Naive thymus-derived CD4-positive, alpha-beta T cell (primary cell): ENCODE measurements at regions not wholly inside any gene's neighbourhood (a gene's known extent, or its start where the extent isn't known, plus 50 kb on each side); places are given as distances from the start of the nearest gene placed in this dataset.
A peak's percentile ranks its signal among the peaks of the same experiment; 100 is the strongest.
"Not testable (repeated sequence)": the region's sequence is repeated elsewhere in the genome, so short reads cannot be mapped to it uniquely, and the experiment has no call there.

Source experiments
- ATAC-seq: fragments of 150-1000 bp; cut with Tn5 transposase; 2 replicates; pipeline ENCODE4 v1.10.0; 2021; ENCODE audit warnings: mild to moderate bottlenecking, moderate library complexity
- CTCF ChIA-PET: fragments of 350-600 bp; sonication (Branson Sonifier 250); formaldehyde crosslinking; loops from one replicate; lab custom pipeline; 2021; ENCODE audit warnings: antibody characterized with exemption; lab: Charles Lee
- POLR2A ChIA-PET: fragments of 350-600 bp; sonication (Branson Sonifier 250); formaldehyde crosslinking; loops from one replicate; lab custom pipeline; 2021; ENCODE audit warnings: antibody characterized with exemption, inconsistent platforms; lab: Charles Lee
- DNase-seq, 9 donors: peaks; one replicate each; pipeline versions ENCODE4 v3.0.0 to v3.0.0-alpha.2; 2020 to 2022; ENCODE audit warnings: mixed read lengths in 1 of 9
- H3K27ac ChIP-seq: one replicate; pipeline ENCODE4 v1.7.0; 2013; ENCODE audit warnings: mild to moderate bottlenecking, low read depth, low read length, moderate library complexity
- H3K27me3 ChIP-seq, 2 donors: one replicate each; pipeline ENCODE4 v1.7.0; 2013; ENCODE audit warnings: low read length in 2 of 2, mild to moderate bottlenecking in 2 of 2, moderate library complexity in 2 of 2; ENCODE audit not compliant: control insufficient read depth in 2 of 2, insufficient read depth in 2 of 2
- H3K36me3 ChIP-seq, 3 experiments: 1 replicate in 2 of 3; 2 replicates in 1 of 3; pipeline ENCODE4 v1.7.0; 2013; ENCODE audit warnings: low read length in 3 of 3, mild to moderate bottlenecking in 3 of 3, moderate library complexity in 1 of 3; ENCODE audit not compliant: insufficient read depth in 3 of 3, control insufficient read depth in 2 of 3
- H3K4me1 ChIP-seq, 2 donors: one replicate each; pipeline ENCODE4 v1.7.0; 2013; ENCODE audit warnings: low read length in 2 of 2, mild to moderate bottlenecking in 2 of 2, moderate library complexity in 1 of 2; ENCODE audit not compliant: control insufficient read depth in 2 of 2, insufficient read depth in 2 of 2
- H3K4me3 ChIP-seq: 2 replicates; pipeline ENCODE4 v1.7.0; 2013; ENCODE audit warnings: mild to moderate bottlenecking, low read length
- H3K9me3 ChIP-seq, 3 experiments: 1 replicate in 2 of 3; 2 replicates in 1 of 3; pipeline ENCODE4 v1.7.0; 2013; ENCODE audit warnings: low read length in 3 of 3; ENCODE audit not compliant: control insufficient read depth in 2 of 3
- H3K27ac Mint-ChIP-seq, 9 donors: one replicate each; pipeline ENCODE4 v1.8.0; 2020 to 2022; ENCODE audit warnings: mixed read lengths in 9 of 9, mild to moderate bottlenecking in 8 of 9, moderate library complexity in 5 of 9, inconsistent platforms in 2 of 9
- H3K27me3 Mint-ChIP-seq, 5 donors: one replicate each; pipeline ENCODE4 v1.8.0; 2021 to 2022; ENCODE audit warnings: mixed read lengths in 5 of 5, mild to moderate bottlenecking in 1 of 5
- H3K36me3 Mint-ChIP-seq, 5 donors: one replicate each; pipeline ENCODE4 v1.8.0; 2020 to 2022; ENCODE audit warnings: mixed read lengths in 5 of 5, mild to moderate bottlenecking in 3 of 5, inconsistent platforms in 1 of 5
- H3K4me1 Mint-ChIP-seq, 7 donors: one replicate each; pipeline ENCODE4 v1.8.0; 2020 to 2022; ENCODE audit warnings: mixed read lengths in 7 of 7, mild to moderate bottlenecking in 3 of 7, inconsistent platforms in 1 of 7
- H3K4me3 Mint-ChIP-seq, 10 donors: one replicate each; pipeline ENCODE4 v1.8.0; 2020 to 2022; ENCODE audit warnings: mild to moderate bottlenecking in 10 of 10, mixed read lengths in 10 of 10, moderate library complexity in 6 of 10, inconsistent platforms in 2 of 10
- H3K9me3 Mint-ChIP-seq, 11 donors: one replicate each; pipeline ENCODE4 v1.8.0; 2020 to 2022; ENCODE audit warnings: mixed read lengths in 11 of 11, mild to moderate bottlenecking in 4 of 11, inconsistent platforms in 1 of 11, moderate library complexity in 1 of 11
- intact Hi-C, 2 donors: fragments of 100-400 bp; cut with micrococcal nuclease; formaldehyde crosslinking; loops; one replicate each; pipeline ENCODE4 v1.15.1; 2023

DNA sequence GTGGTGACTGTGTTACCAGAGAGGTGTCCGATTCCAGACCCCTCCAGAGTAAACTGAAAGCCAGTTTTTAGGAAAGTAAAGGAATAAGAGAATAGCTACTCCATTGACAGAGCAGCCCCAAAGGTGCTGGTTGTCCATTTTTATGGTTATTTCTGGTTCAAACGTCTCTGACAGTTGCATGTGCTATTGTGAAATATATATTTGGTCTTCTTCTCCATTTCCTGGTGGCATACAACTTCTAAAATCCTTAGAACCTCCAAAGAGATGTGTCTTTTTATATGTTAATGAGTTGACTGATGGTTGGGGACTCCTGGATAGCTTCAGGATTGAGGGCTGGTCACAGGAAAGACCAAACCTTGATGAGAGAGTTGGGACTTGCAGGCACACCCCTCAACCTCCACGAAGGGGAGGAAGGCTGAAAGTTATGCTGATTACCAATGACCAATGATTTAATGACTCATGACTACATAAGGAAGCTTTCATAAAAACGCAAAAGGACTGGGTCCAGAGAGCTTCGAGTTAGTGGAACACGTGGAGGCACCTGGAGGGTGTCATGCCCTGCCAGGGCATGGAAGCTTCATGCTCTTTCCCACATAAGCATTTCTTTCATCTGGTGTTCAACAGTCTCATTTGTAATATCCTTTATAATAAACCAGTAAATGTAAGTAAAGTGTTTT is 100.7 kb downstream of the SLC16A1 start:
- H3K9me3 ChIP-seq = no peaks in the 10 kb centered on the region
- Mint-ChIP-seq H3K9me3 (peaks cover 0 to 1% (median 0%) of the 10 kb centered on the region in 11 donors), H3K36me3 (no peaks in the 10 kb centered on the region), H3K4me1 (peaks cover 0 to 8% (median 4%) of the 10 kb centered on the region in 7 donors), H3K27ac (no peak overlapping the region), H3K4me3 (peak overlapping the region in 3 of 10 donors; percentile 3 to 48 (median 20)), H3K27me3 (peaks cover 36 to 49% (median 38%) of the 10 kb centered on the region in 5 donors)
- CTCF ChIA-PET = no interaction called here
- DNase-seq (no peak), ATAC-seq (no peak)
- no peaks in the 10 kb centered on the region for H3K36me3 ChIP-seq
- intact Hi-C loops = no loop called here
- H3K27me3 ChIP-seq = no peaks in the 10 kb centered on the region
- POLR2A ChIA-PET = no interaction called here
- no peak overlapping the region for H3K4me3 ChIP-seq
- no peaks in the 10 kb centered on the region for H3K4me1 ChIP-seq
- H3K27ac ChIP-seq = no peak overlapping the region

DNA sequence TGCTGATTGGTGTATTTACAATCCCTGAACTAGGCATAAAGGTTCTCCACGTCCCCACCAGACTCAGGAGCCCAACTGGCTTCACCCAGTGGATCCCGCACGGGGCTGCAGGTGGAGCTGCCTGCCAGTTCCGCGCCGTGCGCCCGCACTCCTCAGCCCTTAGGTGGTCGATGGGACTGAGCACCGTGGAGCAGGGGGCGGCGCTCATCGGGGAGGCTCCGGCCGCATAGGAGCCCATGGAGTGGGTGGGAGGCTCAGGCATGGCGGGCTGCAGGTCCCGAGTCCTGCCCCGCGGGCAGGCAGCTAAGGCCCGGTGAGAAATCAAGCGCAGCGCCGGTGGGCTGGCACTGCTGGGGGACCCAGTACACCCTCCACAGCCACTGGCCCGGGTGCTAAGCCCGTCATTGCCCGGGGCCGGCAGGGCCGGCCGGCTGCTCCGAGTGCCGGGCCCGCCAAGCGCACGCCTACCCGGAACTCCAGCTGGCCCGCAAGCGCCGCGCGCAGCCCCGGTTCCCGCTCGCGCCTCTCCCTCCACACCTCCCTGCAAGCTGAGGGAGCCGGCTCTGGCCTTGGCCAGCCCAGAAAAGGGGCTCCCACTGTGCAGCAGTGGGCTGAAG is 101.5 kb downstream of the SLC16A1 start:
- H3K4me3 ChIP-seq, intact Hi-C loops, DNase-seq, H3K36me3 ChIP-seq, H3K4me1 ChIP-seq, H3K27ac ChIP-seq, POLR2A ChIA-PET, H3K9me3 Mint-ChIP-seq, H3K27me3 ChIP-seq, H3K36me3 Mint-ChIP-seq, H3K9me3 ChIP-seq, ATAC-seq, H3K27ac Mint-ChIP-seq: not testable (repeated sequence)
- Mint-ChIP-seq H3K4me3 (peak overlapping the region in 3 of 10 donors; percentile 3 to 48 (median 23)), H3K4me1 (peaks cover 0 to 11% (median 4%) of the 10 kb centered on the region in 7 donors), H3K27me3 (peaks cover 43 to 57% (median 44%) of the 10 kb centered on the region in 5 donors)
- CTCF ChIA-PET = interaction anchor here (1.4 kb wide), 1 partner anchor 27 kb away, joined by 3 read pairs; no protein-coding TSS in a partner anchor

DNA sequence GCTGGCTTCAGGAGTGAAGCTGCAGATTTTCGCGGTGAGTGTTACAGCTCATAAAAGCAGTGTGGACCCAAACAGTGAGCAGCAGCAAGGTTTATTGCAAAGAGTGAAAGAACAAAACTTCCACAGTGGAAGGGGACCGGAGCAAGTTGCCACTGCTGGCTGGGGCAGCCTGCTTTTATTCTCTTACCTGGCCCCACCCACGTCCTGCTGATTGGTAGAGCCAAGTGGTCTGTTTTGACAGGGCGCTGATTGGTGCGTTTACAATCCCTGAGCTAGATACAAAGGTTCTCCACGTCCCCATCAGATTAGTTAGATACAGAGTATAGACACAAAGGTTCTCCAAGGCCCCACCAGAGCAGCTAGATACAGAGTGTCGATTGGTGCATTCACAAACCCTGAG is 102.1 kb downstream of the SLC16A1 start:
- POLR2A ChIA-PET, H3K27me3 ChIP-seq, H3K4me3 ChIP-seq, H3K36me3 Mint-ChIP-seq, H3K9me3 ChIP-seq, intact Hi-C loops, H3K27ac ChIP-seq, H3K9me3 Mint-ChIP-seq, H3K27ac Mint-ChIP-seq, H3K4me1 ChIP-seq, ATAC-seq, DNase-seq, H3K36me3 ChIP-seq: not testable (repeated sequence)
- peak overlapping the region in 2 of 10 donors; percentile 23 for H3K4me3 Mint-ChIP-seq
- CTCF ChIA-PET = interaction anchor here (1.4 kb wide), 1 partner anchor 28 kb away, joined by 3 read pairs; no protein-coding TSS in a partner anchor
- H3K4me1 Mint-ChIP-seq = peaks cover 0 to 13% (median 7%) of the 10 kb centered on the region in 7 donors
- H3K27me3 Mint-ChIP-seq = peaks cover 46 to 63% (median 48%) of the 10 kb centered on the region in 5 donors

DNA sequence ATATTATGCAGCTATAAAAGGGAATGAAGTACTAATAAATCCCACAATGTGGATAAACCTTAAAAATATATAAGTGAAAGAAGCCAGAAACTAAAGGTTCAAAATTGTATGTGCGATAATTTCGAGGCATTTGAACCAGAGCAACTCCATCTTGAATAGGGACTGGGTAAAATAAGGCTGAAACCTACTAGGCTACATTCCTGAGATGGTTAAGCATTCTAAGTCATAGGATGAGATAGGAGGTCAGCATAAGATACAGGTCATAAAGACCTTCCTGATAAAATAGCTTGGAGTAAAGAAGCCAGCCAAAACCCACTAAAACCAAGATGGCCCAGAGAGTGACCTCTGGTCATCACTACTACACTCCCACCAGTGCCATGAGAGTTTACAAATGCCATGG is 103.1 kb downstream of the SLC16A1 start:
- H3K4me3 ChIP-seq = no peak overlapping the region
- peaks cover 0 to 13% (median 8%) of the 10 kb centered on the region in 7 donors for H3K4me1 Mint-ChIP-seq
- POLR2A ChIA-PET = no interaction called here
- H3K9me3 ChIP-seq = no peaks in the 10 kb centered on the region
- CTCF ChIA-PET = interaction anchor here (1.4 kb wide), 1 partner anchor 29 kb away, joined by 3 read pairs; no protein-coding TSS in a partner anchor
- H3K27ac Mint-ChIP-seq = no peak overlapping the region
- peaks cover 0 to 1% (median 0%) of the 10 kb centered on the region in 11 donors for H3K9me3 Mint-ChIP-seq
- intact Hi-C loops = no loop called here
- H3K36me3 Mint-ChIP-seq = no peaks in the 10 kb centered on the region
- DNase-seq = no peak
- H3K27ac ChIP-seq = no peak overlapping the region
- H3K36me3 ChIP-seq = no peaks in the 10 kb centered on the region
- ATAC-seq = no peak
- H3K27me3 ChIP-seq = no peaks in the 10 kb centered on the region
- H3K4me3 Mint-ChIP-seq = no peak overlapping the region
- H3K4me1 ChIP-seq = no peaks in the 10 kb centered on the region
- peaks cover 49 to 70% (median 55%) of the 10 kb centered on the region in 5 donors for H3K27me3 Mint-ChIP-seq

GRCh38 chr1:112852276-112852675 is 103.7 kb downstream of the SLC16A1 start:
- H3K9me3 ChIP-seq = no peaks in the 10 kb centered on the region
- no peak for ATAC-seq
- DNase-seq = no peak
- no peak overlapping the region for H3K27ac ChIP-seq
- H3K4me3 Mint-ChIP-seq = no peak overlapping the region
- H3K4me3 ChIP-seq = no peak overlapping the region
- peaks cover 0 to 1% (median 0%) of the 10 kb centered on the region in 11 donors for H3K9me3 Mint-ChIP-seq
- H3K27ac Mint-ChIP-seq = no peak overlapping the region
- peaks cover 49 to 68% (median 55%) of the 10 kb centered on the region in 5 donors for H3K27me3 Mint-ChIP-seq
- H3K36me3 ChIP-seq = no peaks in the 10 kb centered on the region
- peaks cover 0 to 13% (median 8%) of the 10 kb centered on the region in 7 donors for H3K4me1 Mint-ChIP-seq
- no peaks in the 10 kb centered on the region for H3K4me1 ChIP-seq
- no peaks in the 10 kb centered on the region for H3K36me3 Mint-ChIP-seq
- POLR2A ChIA-PET = no interaction called here
- CTCF ChIA-PET = no interaction called here
- H3K27me3 ChIP-seq = no peaks in the 10 kb centered on the region
- intact Hi-C loops = no loop called here

GRCh38 chr1:112850034-112850757 is 105.8 kb downstream of the SLC16A1 start:
- no peak for ATAC-seq
- no peaks in the 10 kb centered on the region for H3K4me1 ChIP-seq
- H3K9me3 Mint-ChIP-seq = peaks cover 0 to 1% (median 0%) of the 10 kb centered on the region in 11 donors
- H3K4me3 ChIP-seq = no peak overlapping the region
- peaks cover 0 to 13% (median 7%) of the 10 kb centered on the region in 7 donors for H3K4me1 Mint-ChIP-seq
- peaks cover 42 to 72% (median 50%) of the 10 kb centered on the region in 5 donors for H3K27me3 Mint-ChIP-seq
- H3K36me3 Mint-ChIP-seq = no peaks in the 10 kb centered on the region
- no peak overlapping the region for H3K27ac ChIP-seq
- H3K36me3 ChIP-seq = no peaks in the 10 kb centered on the region
- no peaks in the 10 kb centered on the region for H3K27me3 ChIP-seq
- intact Hi-C loops = no loop called here
- H3K9me3 ChIP-seq = no peaks in the 10 kb centered on the region
- POLR2A ChIA-PET = no interaction called here
- no peak for DNase-seq
- H3K27ac Mint-ChIP-seq = no peak overlapping the region
- CTCF ChIA-PET = no interaction called here
- peak overlapping the region in 4 of 10 donors; percentile 44 to 72 (median 54) for H3K4me3 Mint-ChIP-seq
